Loucy (cell line): ENCODE measurements at regions not wholly inside any gene's neighbourhood (a gene's known extent, or its start where the extent isn't known, plus 50 kb on each side); places are given as distances from the start of the nearest gene placed in this dataset.

Experiments used
- EZH2phosphoT487 ChIP-seq: fragments of 200-600 bp; IDR thresholded peaks from 2 replicates; pipeline ENCODE4 v1.6.1; 2018; ENCODE audit warnings: antibody characterized with exemption, mild to moderate bottlenecking, moderate library complexity, borderline replicate concordance
- TF ChIP-seq, protein P1 (sequence below): fragments of 200-600 bp; sonication (generic); conservative IDR thresholded peaks from 2 replicates; pipeline ENCODE4 v1.5.1; 2014; ENCODE audit warnings: mild to moderate bottlenecking, antibody characterized with exemption, low read length

DNA sequence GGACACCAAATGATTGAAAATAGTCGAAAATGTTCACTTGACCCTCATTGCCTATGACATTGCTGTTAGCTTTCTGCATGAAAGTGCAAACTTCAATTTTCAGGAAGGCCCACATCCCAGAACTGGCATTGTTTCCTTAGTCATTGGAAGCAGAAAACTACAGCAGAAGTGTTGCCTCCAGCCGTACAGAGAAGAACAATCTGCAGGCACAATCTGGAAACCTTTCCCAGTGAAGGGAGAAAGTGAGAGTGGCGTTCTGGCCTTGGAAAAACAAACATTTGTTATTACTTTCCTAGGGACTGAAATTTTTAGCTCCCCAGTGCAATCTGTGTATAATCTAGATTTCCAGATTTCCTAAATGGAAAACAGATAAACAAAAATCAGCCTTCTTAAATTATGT lies 529.5 kb upstream of the RBFOX1 start:
- TF ChIP-seq, protein P1, sequence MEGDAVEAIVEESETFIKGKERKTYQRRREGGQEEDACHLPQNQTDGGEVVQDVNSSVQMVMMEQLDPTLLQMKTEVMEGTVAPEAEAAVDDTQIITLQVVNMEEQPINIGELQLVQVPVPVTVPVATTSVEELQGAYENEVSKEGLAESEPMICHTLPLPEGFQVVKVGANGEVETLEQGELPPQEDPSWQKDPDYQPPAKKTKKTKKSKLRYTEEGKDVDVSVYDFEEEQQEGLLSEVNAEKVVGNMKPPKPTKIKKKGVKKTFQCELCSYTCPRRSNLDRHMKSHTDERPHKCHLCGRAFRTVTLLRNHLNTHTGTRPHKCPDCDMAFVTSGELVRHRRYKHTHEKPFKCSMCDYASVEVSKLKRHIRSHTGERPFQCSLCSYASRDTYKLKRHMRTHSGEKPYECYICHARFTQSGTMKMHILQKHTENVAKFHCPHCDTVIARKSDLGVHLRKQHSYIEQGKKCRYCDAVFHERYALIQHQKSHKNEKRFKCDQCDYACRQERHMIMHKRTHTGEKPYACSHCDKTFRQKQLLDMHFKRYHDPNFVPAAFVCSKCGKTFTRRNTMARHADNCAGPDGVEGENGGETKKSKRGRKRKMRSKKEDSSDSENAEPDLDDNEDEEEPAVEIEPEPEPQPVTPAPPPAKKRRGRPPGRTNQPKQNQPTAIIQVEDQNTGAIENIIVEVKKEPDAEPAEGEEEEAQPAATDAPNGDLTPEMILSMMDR, result no peak
- TF ChIP-seq EZH2phosphoT487, result no peak
